Head of caudate nucleus (tissue), 42 donors: ENCODE measurements at regions not wholly inside any gene's neighbourhood (a gene's known extent, or its start where the extent isn't known, plus 50 kb on each side); places are given as distances from the start of the nearest gene placed in this dataset.
"Not testable (repeated sequence)": the region's sequence is repeated elsewhere in the genome, so short reads cannot be mapped to it uniquely, and the experiment has no call there.

Experiments used
- DNase-seq, 42 donors: peaks; one replicate each; pipeline versions ENCODE4 v3.0.0 to v3.0.0-alpha.2; 2020 to 2021; ENCODE audit warnings: mixed read lengths in 7 of 42
- intact Hi-C: fragments of 100-400 bp; cut with DNase I; formaldehyde crosslinking; loops from one replicate; pipeline ENCODE4 v1.15.0; 2022

DNA sequence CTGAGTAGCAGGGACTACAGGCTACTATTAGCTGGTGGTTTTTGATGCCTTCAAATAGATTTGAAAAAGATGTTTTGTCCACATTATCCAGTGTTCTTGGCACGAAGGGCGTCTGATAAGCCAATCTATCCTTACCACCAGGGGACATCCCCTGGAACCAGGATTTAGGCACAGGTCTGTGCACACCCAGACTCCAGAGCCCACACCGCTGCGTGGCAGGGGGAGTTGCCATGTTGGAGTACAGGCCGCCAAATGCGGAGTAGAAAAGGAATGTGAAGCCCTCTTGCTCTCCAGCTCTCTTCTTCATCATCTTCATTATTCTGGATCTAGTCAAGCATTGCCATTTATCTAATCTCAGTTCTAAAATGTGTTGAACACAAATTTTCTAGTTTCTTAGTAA lies 54.3 kb downstream of the RNU1-4 start:
- intact Hi-C loops, DNase-seq: not testable (repeated sequence)

DNA sequence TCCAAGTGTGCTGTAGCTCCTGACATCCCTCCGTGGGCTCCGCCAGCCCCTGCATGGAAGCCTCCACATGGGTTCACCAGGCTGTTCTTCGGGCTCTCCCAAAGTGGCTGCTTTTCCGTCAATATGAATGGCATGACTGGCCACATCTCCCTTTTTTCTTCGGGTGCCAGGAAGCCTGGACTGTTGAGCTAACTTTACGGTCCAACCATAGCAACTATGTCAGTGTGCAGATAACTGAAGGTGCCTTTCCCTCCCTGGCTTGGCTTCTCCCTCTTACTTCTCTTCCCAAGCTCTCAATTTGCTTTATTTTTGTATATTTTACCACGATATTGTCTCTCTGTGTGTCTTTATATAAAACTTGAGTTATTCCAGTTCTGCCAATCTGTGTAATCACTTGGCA lies 54.8 kb downstream of the RNU1-4 start:
- intact Hi-C loops, DNase-seq: not testable (repeated sequence)

DNA sequence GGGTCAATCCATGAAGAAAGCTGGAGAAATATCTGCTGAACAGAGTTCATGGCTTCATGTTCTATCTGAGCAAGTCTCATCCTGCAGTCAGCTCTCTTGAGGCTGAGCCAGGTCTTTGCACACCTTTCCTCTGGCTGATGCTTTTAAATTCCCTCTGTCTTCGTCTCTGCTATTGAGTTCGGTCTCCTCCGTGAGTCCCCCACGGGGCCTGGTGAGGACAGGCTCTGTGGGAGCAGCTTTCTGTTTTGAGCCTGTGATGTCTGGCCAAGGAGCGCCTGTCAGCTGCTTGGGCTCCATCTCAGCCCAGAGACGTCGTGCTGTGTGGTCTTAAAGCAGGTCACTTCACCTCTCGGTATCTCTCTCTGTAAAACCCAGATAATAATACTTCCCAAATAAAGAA lies 55.9 kb downstream of the RNU1-4 start:
- intact Hi-C loops, DNase-seq: not testable (repeated sequence)

DNA sequence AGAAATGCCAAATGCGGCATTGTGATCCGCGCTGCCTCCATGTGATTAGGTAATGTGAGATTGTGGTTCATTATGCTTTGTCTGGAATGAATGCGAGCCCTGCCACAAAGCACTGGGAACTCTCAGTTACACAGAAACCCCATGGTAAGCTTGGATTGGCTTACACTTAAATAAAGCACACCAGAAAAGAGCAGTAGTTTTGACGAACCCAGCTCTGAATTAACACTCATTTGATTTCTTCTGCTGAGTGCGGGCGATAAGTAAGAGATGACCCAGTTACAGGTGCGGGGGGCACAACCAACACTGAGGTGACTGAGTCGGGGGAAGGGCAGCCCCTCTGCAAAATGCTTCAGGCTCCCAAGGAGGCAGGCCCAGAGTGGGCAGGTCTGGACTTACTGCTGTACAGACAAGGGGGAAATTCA lies 56.3 kb downstream of the RNU1-4 start:
- intact Hi-C loops = not testable (repeated sequence)
- peak in 1 of 42 donors; percentile 24 for DNase-seq

DNA sequence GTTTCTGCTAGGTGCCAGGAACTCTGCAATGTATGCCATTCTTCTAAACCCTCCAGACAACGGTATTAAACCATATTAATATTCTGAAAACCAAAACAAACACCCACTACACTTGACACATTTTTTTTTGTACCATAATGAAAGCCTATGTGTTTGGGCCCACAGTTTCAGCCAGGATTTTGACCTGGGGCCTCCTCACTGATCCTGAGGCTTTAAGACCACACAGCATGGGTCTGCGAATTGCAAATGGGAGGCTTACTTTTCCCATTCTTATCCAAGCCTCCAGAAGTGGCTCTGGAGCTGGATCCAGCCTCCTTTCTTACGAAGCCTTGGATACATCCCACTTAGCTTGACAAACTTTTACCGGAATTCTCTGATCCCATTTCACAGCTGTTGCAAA lies 56.7 kb downstream of the RNU1-4 start:
- intact Hi-C loops, DNase-seq: not testable (repeated sequence)

DNA sequence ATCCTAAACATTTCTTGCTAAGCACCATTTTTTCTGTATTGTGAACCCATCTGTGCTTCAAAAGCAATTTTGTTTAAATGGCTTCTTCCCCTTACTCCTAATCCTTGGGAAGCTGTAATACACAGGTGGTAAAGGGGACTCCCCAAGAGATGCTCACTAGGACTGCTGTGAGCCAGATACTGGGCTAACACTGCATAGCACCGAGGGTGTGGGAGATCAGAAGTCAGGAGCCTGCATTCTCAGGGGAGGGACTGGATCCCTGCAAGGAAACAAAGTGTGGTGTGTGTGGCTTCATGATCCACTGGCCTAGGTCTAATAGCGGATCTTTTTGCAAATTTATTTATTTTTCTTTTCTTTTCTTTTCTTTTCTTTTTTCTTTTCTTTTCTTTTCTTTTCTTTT lies 57.7 kb downstream of the RNU1-4 start:
- DNase-seq, intact Hi-C loops: not testable (repeated sequence)
